Right atrium auricular region (tissue), 2 donors: ENCODE measurements at regions not wholly inside any gene's neighbourhood (a gene's known extent, or its start where the extent isn't known, plus 50 kb on each side); places are given as distances from the start of the nearest gene placed in this dataset.

Source experiments
- DNase-seq: peaks from one replicate; pipeline ENCODE4 v3.0.0-alpha.2; 2019; ENCODE audit warnings: low spot score
- H3K27ac ChIP-seq, 2 donors: fragments of 200-600 bp; sonication (generic); 1 replicate in 1 of 2; 2 replicates in 1 of 2; pipeline ENCODE4 v1.5.1; 2016 to 2019
- H3K27me3 ChIP-seq, 2 donors: fragments of 200-600 bp; sonication (generic); one replicate each; pipeline versions ENCODE4 v1.5.1 to v1.6.0; 2017 to 2019
- H3K36me3 ChIP-seq: fragments of 200-600 bp; sonication (generic); one replicate; pipeline ENCODE4 v1.5.1; 2016
- H3K4me1 ChIP-seq, 2 donors: fragments of 200-600 bp; sonication (generic); one replicate each; pipeline versions ENCODE4 v1.5.1 to v1.6.0; 2017 to 2019
- H3K4me3 ChIP-seq, 2 donors: fragments of 200-600 bp; sonication (generic); 1 replicate in 1 of 2; 2 replicates in 1 of 2; pipeline ENCODE4 v1.5.1; 2017 to 2019; ENCODE audit warnings: mild to moderate bottlenecking in 1 of 2, moderate library complexity in 1 of 2
- H3K9me3 ChIP-seq, 2 donors: fragments of 200-600 bp; sonication (generic); one replicate each; pipeline ENCODE4 v1.5.1; 2019
- TF ChIP-seq, protein P1 (sequence below), 2 donors: fragments of 200-600 bp; sonication (generic); IDR thresholded peaks; one replicate each; pipeline ENCODE4 v1.5.1; 2019; ENCODE audit warnings: antibody characterized with exemption in 2 of 2

DNA sequence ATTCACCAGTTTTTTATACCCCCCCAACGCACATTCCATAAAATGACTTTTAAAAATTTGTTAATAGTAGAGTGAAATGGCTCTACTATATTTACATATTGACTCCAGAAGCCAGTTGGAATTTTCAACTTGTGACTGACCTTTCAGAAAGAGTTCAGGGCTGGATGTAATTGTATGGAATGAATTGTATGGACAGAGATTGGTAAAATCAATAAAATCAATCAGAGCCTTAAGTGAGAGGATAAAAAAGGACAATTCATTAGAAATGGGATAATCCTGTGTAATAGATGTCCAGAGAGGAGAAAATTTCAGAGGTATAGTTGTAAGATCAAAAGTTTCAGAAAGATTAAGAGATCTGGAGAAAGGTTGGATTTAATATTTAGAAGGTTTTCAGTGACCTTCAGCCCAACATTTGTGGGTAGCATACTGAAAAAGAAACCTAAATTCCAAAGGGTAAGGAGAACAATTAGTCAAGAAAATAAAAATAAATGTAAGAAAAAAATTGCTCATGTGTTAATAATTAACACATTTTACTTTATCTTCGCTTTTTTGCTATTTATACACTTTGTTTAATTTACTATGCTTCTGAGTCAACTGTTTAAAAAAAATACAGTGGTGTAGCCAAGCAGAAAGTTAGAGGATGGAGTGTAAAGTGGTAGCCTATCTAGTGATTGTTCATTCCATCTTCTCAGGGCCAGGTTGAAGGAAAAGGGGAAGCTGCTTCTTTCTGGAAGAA is 385.4 kb upstream of the TMEFF2 start:
- DNase-seq: no peak
- H3K27ac ChIP-seq: no peak overlapping the region
- no peaks in the 10 kb centered on the region for H3K27me3 ChIP-seq
- no peak overlapping the region for H3K4me3 ChIP-seq
- TF ChIP-seq, protein P1, sequence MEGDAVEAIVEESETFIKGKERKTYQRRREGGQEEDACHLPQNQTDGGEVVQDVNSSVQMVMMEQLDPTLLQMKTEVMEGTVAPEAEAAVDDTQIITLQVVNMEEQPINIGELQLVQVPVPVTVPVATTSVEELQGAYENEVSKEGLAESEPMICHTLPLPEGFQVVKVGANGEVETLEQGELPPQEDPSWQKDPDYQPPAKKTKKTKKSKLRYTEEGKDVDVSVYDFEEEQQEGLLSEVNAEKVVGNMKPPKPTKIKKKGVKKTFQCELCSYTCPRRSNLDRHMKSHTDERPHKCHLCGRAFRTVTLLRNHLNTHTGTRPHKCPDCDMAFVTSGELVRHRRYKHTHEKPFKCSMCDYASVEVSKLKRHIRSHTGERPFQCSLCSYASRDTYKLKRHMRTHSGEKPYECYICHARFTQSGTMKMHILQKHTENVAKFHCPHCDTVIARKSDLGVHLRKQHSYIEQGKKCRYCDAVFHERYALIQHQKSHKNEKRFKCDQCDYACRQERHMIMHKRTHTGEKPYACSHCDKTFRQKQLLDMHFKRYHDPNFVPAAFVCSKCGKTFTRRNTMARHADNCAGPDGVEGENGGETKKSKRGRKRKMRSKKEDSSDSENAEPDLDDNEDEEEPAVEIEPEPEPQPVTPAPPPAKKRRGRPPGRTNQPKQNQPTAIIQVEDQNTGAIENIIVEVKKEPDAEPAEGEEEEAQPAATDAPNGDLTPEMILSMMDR (IDR thresholded peaks at IDR 0.05): no peak
- H3K4me1 ChIP-seq: no peaks in the 10 kb centered on the region
- no peaks in the 10 kb centered on the region for H3K9me3 ChIP-seq
- no peaks in the 10 kb centered on the region for H3K36me3 ChIP-seq

DNA sequence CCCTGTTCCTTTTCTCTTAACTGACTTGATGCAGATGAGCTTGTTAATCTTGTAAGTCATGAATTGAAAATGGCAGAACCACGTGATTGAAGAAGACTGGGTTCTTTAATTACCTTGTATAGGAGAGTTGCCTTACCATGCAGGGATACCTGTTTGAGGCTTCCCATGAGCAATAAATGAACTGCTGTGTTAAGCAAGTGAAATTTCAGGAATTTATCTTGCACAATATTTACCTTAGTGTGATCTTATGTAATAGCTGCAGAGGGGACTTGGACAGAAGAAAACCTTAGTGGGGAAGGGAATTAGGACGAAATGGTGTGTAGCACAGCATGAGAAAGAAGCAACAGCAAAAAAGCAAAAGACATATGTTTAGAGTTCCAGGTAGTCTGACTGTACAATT is 384.0 kb upstream of the TMEFF2 start:
- H3K27ac ChIP-seq: no peak overlapping the region
- no peak for DNase-seq
- H3K27me3 ChIP-seq: no peaks in the 10 kb centered on the region
- H3K36me3 ChIP-seq: no peaks in the 10 kb centered on the region
- H3K9me3 ChIP-seq: no peaks in the 10 kb centered on the region
- H3K4me3 ChIP-seq: no peak overlapping the region
- no peaks in the 10 kb centered on the region for H3K4me1 ChIP-seq
- TF ChIP-seq, protein P1 (IDR thresholded peaks at IDR 0.05): no peak

DNA sequence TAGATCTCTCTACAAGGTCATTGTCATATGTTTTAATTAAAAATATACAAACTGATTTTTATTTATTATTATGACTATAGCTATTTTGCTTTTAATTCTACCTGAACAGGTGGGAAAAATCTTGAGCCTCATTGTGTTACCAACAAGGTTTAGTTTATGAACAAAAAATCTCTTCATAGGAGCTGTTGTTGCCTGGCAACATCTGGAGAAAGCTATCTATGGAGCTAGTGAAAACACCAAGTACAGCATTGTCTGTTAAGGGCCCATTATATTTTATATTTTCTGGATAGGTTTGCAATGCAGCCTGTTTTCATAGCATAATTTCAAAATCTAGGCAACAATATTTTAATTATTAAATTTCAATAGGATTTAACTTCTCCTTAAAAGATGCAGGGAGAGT is 383.0 kb upstream of the TMEFF2 start:
- no peaks in the 10 kb centered on the region for H3K4me1 ChIP-seq
- no peaks in the 10 kb centered on the region for H3K36me3 ChIP-seq
- H3K27ac ChIP-seq: no peak overlapping the region
- TF ChIP-seq, protein P1 (IDR thresholded peaks at IDR 0.05): no peak
- H3K27me3 ChIP-seq: no peaks in the 10 kb centered on the region
- H3K9me3 ChIP-seq: no peaks in the 10 kb centered on the region
- DNase-seq: no peak
- no peak overlapping the region for H3K4me3 ChIP-seq

DNA sequence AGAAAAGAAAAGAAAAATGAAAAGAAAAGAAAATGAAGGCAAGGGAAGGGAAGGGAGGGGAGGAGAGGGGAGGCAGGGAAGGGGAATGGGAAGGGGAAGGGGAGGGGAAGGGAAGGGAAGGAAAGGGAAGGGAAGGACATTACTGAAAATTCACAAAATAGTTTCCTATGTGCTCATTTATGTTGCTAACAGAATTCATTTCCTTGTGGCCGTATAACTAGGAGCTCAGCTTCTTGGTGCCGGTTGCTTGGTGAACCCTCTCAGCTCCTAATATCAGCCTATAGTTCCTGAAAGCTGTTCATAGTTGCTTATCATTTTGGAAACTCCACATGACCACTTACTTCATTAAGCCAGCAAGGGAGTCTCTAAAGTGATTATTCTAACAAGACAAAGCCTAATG is 379.8 kb upstream of the TMEFF2 start:
- Histone ChIP-seq H3K4me1 (no peaks in the 10 kb centered on the region), H3K36me3 (no peaks in the 10 kb centered on the region), H3K4me3 (no peak overlapping the region), H3K9me3 (no peaks in the 10 kb centered on the region), H3K27ac (no peak overlapping the region), H3K27me3 (no peaks in the 10 kb centered on the region)
- DNase-seq: no peak
- TF ChIP-seq, protein P1 (IDR thresholded peaks at IDR 0.05): no peak

DNA sequence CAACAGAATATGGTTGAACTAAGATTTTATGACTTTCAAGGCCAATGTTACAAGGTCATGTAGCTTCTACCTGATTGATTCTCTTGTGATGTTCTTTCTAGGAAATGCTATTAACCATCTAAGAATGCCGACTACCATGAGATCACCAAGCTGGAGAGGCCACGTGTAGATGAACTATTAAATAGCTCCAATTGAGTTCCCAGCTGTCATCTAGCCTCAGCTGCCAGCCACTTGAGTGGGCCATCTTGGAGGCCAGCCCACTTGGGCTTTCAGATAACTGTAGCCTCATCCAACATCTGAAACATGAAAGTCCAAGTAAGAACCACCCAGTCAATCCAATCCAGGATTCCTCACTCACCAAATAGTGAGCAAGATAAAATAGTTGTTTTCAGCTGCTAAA is 376.9 kb upstream of the TMEFF2 start:
- Histone ChIP-seq H3K4me1 (no peaks in the 10 kb centered on the region), H3K36me3 (no peaks in the 10 kb centered on the region), H3K4me3 (no peak overlapping the region), H3K9me3 (no peaks in the 10 kb centered on the region), H3K27ac (no peak overlapping the region), H3K27me3 (no peaks in the 10 kb centered on the region)
- TF ChIP-seq, protein P1 (IDR thresholded peaks at IDR 0.05): no peak
- DNase-seq: no peak

DNA sequence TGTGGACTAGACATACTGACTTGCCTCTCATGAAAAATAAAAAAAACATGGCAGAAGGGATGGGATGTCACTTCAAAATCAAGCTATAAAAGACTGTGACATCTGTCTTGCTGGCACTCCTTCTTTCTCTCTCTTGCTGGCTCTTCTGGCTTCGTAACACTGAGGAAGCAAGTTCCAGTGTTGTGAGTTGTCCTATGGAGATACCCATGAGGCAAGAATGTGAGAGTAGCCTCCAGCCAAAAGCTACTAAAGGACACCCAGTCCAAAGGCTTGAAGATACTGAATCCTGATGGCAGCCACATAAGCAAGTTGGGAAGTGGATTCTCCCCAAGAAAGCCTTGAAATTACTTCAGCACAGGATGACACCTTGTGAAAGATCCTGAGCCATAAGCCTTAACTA is 376.1 kb upstream of the TMEFF2 start:
- Histone ChIP-seq H3K4me3 (no peak overlapping the region), H3K27ac (no peak overlapping the region), H3K36me3 (no peaks in the 10 kb centered on the region), H3K4me1 (no peaks in the 10 kb centered on the region), H3K27me3 (no peaks in the 10 kb centered on the region), H3K9me3 (no peaks in the 10 kb centered on the region)
- TF ChIP-seq, protein P1 (IDR thresholded peaks at IDR 0.05): no peak
- no peak for DNase-seq
